CD4-positive, alpha-beta T cell treated with Interleukin-15 for 1 hour (primary cell): ENCODE measurements at regions not wholly inside any gene's neighbourhood (a gene's known extent, or its start where the extent isn't known, plus 50 kb on each side); places are given as distances from the start of the nearest gene placed in this dataset.

Experiments
- DNase-seq: peaks from one replicate; pipeline ENCODE4 v3.0.0-alpha.2; 2020

DNA sequence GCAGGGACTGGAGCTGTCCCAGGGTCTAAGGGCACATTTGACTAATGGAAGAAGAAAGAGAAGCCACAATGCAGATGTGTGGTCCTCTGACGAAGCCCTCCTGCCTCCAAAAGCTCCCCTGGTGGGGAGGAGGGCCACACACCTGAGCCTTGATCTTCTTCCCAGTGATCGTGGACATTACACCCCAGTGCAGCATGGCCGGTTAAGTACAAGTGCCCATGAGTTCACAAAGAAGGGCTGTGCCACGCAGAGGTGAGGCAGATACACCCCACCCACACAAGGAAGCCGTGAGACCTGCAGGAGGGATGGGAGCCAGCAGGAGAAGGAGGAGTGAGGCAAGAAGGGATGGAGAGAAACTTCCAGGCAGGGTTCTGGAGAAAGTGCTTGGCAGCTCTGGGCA lies 199.0 kb upstream of the MVB12B start:
- no peak for DNase-seq

DNA sequence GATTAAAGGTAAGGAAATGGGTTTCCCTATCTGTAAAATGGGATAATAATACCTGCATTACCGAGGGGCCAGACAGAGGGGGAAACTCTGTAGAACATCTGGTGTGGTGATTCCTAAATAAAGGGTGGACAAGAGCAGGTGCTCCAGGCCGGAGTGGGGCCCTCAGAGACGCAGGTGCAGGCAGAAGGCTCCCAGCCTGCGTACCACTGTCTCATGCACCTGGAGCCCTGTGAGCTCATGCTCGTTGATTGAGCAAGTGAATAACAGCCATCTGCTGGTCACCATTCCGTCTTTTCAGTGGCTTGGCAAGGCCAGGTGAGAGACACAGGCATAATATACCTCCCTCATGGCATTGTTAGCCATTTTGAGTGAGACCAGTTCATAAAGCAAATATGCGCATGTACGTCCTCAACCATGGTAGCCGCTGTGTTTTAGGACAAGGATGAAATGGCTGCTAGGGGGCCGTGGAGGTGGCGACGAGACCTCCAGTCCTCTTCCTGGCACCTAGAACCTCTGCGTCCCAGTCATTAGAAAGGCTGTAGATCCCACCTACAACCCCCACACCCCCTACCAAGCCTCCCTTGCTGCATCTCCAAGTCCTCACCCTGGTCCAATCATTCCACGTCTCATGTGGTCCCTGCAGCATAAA lies 198.0 kb upstream of the MVB12B start:
- no peak for DNase-seq

DNA sequence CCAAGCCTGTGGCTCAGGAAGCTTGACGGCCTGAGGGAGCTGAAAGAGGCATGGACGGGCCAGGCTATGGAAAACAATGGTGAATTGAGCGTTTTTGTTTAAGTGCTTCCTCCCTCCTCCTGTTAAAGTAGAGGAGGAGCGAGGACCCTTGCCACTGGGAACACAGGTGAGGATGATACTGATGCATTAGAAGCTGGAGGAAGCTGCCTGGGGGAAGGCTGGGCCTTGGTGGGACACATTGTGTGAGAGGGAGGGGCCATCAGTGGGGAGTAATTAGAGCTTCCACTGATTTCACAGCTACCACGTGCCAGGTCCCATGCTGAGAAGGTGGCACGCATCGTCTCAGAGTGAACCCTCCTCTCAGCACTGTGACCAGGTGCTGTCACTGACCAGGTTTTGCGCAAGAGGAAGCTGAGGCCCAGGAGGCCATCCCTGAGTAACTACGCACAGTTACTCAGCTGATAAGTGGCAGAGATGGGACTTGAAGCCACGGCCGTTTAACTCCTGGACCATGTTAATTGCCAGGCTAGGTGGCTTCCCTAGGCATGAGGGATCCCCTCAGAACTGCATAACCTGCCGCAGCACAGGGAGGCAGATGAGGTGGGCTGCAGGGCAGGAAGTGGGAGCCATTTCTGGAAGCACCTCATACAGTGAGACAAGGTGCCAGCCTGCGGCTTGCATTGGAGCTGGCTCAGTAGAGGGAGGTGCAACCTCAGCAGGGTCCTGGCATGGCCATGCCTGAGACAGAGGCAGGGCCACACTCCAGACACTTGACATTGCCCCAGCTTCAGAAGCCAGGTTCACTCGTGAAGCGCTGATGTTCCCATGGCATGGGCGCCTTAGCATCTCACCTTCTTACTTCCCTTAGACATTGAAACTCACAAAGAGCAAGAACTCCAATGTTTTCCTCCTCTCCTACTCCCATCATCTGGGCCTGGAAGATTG lies 195.3 kb upstream of the MVB12B start:
- no peak for DNase-seq

DNA sequence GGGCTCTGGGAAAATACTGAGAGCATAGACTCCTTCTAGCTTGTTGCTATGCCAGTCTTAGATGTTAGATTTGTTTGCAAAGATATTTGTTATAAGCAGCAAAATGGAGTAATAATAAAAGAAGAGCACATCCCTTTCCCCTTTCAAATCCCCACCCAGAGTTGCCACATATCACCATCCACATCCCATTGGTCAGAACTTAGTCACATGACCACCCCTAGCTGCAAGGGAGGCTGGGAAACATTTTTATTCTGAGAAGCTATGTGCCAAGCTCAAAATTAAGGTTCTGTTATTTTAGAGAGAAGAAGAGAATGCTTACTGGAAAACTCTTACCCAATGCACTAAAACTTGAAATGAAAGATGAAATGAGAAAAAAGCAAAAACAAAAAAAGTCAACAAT lies 193.9 kb upstream of the MVB12B start:
- DNase-seq: no peak

DNA sequence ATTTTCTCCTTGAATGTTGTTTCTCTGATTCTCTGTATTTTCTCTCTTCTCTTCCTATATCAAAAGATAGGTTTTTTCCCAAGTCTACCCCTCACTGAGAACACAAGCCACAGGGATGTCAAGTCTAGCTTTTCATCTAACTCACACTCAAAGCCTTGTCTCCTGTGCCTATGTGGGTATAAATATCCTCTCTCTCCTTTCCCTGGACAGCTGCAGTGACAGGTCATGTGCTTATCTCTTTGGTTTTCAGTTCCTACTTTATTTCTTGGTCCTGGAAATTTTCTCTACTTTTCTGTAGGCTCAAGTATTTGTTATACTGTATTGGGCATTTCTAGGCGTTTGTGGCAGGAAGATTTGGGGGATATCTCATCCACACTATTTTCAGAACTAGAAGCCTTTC lies 182.4 kb upstream of the MVB12B start:
- no peak for DNase-seq

DNA sequence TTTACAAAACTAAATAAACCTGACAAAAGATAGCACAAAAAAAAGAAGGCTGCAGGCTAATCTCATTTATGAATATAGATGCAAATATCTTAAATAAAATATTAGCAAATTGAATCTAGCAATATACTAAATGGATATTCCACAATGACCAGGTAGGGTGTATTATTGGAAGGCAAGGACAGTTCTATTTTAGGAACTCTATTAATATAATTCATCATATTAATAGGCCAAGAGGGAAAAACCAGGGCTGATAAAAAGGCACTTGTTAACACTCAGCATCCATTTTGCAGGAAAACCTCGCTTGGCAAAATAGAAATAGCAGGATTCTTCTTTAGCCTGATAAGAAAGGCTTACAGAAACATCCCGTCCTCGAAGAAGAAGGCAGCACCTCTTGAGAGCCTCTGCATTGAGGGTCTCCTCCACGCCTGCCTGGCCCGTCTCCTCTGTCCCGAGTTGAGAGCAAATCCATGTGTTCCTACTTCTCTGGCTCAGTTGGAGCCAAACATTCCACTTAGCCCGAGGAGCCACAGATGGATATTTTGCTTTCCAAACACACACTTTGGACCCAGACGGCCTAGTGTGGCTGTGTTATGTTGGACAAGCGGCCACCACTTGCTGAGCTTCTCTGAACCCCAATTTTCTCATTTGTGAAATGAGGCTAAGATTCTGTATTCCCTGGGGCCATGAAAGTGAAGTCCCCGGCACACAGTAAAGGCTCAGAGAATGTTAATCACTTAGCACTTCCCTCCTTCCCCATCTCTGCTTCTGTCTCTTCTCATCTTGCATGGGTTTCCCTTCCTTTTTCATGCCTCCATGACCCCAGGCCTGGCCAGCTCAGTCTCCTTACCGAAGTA lies 181.8 kb upstream of the MVB12B start:
- DNase-seq: no peak

DNA sequence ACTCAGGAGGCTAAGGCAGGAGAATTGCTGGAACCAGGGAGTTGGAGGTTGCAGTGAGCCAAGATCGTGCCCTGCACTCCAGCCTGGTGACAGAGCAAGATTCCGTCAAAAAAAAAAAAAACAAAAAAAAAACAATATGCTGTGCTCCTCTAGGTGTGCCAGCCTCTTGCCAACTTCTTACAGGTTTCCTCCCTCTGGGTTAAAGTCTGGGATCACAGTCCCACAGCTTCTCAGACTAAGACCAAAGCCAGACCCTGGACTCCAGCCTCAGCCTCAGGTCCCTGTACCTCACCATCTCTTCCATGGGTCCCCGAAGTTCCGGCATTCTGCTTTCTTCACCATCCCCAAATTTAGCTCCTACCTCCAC lies 180.8 kb upstream of the MVB12B start:
- DNase-seq: no peak

DNA sequence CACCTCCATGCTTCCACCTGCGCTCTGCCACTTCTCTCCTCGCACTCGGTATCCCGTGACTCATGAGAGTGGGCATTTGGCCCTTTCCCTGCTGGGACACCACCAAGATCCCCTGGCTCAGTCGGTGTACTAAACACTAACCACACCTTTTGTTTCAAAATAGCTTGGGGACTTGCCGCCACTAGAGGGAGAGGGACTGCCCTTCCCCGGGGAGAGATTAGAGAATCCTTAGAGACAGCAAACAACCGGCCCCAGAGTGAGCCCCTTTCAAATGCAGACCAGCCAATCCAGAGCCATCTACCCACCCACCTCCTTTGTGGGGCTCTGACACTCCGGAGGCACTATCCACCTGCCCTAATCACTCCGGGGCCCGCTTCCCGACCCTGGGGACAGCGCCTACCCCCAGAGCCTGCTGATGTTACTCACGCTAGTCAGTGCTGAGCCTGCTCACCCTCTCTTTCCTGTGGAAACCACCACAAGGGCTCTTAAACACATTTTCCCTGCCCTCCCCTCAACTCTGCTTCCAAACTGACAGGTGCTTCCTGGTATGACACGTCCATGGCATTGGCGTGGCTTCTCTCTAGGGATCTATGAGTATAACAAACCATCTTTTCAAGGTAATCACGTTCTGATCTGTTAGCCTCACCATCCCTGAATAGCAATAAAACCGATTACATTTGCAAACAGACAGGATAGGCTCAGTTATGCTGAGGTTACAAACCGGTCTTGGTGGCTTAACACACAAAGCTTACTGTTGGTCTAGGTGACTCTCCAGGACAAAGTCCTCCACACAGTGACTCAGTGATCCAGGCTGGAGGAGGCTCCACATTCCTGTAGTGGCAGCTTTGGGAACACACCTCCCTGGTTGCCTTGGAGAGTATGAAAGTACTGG lies 180.1 kb upstream of the MVB12B start:
- DNase-seq: no peak

DNA sequence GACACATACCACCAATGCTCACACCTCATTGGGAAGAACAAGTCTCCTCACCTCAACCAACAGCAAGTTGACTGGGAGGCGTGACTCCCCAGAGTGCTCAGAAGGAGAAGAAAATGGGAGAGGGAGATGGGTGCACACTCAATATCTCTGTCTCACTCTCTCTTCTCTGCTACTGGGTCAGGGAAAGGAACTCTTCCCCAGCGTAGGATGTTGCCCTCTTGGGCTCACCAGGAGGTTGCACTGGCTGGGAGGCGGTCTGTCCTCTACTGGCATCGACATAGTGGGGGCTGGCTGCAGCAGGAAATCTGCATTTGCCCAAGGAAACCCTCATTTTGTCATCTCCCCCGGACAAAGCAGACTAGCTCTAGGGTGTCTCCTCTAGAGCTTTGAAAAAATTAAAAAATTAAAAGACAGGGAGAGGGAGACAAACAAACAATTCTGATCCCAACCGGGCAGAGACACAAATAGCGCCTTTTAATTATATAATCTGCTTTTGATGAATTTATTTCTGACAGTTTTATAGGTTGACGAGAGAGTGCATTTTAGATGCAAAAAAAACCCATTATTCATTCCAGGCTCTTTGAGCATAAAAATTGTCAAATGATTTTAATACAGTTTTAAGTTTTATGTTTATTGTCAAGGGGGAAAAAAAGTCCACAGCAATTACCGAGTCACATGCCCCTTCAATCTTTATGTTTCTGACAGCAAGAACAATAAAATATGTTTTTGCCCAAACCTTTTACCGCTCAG lies 179.3 kb upstream of the MVB12B start:
- DNase-seq: no peak

DNA sequence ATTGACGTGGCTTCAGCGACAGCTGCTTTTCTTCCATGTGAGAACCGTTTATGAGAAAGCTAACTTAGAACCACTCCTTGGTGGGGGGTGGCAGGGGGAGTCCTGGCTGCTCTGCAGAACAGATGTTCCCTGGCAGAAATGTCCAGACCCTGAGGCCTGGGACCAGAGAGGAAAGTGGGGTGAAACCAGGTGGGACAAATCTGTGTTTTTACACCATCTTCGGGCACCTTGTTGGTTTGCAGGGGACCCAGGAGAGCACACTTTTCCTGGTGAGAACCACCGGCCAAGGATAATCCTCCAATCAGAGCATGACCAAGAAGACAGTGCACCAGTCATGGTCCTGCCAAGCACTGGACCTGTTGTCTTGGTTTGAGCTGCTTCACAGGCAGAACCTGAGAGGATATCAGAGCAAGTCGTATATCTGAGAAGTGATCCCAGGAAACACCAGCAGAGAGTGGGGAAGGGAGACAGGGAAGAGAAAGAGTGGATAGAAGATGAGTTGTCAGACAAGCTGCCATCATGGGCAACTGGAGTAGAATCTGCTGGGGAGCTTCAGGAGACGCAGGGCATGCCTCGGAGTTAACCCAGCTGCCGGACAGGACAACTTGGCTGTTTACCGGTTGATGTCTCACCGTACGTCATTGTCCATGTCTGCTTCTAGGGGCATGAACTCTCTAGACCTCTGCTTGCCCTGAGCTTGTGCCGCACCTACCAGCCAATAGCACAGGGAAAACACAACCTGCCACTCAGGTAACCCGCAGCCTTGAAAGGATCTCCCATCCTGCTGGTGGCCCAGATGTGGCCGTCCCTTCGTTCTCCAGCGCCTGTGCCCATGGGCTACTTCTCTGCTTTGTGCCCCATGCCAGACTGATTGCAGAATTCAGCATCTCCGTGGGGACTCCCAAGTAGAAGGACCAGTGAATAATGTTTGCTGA lies 178.4 kb upstream of the MVB12B start:
- no peak for DNase-seq

DNA sequence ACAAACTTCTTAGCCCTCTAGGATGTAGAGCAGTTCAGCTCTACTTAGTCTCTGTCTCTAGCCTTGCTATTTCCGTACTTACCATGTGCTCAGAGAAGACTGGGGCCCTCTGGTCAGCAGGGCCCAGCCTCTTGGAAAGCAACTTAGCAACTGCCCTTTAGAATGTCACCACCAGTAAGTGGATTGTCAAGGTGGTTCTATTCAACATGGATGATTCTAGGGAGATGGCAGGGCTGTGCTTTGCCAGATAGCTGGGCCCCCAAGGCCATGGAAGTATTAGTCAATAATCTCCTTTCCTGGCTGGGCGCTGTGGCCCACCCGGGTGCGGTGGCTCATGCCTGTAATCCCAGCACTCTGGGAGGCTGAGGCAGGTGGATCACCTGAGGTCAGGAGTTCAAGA lies 177.6 kb upstream of the MVB12B start:
- DNase-seq: no peak

DNA sequence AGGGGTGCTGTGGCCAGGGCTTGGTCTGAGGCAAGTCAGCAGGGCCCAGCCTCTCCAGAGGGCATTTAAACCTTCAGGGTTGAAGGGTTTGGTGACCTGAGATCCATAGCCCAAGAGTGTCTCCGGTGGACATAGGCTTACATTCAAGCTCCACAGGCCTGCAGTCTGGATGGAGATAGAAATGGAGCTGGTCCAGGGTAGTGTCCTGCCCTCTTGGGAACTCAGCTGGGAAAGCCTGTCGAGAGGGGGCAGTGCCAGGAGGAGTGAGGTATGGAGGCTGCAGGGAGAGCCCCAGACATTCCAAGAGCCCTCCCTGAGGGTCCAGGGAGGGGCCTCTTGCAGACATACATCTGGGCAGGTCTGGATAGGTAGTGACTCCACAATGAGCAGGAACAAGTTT lies 177.0 kb upstream of the MVB12B start:
- DNase-seq: no peak

DNA sequence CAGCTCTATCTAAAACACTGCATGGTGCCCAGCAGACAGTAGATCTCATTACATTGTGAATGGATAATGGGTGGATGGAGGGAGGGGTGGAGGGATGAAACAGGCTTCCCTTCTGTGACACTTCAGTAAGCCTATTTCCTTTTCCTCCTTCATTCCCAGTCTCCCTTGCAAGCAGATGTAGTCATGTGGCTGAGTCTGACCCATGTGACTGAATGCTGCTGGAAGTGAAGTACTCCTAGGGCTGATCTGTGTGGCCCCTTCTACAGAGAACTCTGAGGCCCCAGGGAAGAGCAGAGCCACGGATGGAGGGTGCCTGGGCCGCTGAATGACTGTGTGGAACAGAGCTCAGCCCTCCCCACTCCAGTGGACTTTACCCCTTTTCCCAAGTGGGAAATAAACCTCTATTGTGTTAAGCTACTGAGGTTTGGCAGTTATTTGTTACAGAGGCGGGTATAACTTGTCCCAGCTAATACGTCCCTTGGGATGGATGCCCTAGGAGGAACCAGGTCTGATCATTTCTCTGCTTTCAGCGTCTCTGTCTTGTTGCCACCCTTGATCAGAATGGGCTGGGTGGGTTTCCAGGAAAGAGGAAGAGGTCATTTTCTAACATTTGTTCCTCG lies 176.1 kb upstream of the MVB12B start:
- no peak for DNase-seq

DNA sequence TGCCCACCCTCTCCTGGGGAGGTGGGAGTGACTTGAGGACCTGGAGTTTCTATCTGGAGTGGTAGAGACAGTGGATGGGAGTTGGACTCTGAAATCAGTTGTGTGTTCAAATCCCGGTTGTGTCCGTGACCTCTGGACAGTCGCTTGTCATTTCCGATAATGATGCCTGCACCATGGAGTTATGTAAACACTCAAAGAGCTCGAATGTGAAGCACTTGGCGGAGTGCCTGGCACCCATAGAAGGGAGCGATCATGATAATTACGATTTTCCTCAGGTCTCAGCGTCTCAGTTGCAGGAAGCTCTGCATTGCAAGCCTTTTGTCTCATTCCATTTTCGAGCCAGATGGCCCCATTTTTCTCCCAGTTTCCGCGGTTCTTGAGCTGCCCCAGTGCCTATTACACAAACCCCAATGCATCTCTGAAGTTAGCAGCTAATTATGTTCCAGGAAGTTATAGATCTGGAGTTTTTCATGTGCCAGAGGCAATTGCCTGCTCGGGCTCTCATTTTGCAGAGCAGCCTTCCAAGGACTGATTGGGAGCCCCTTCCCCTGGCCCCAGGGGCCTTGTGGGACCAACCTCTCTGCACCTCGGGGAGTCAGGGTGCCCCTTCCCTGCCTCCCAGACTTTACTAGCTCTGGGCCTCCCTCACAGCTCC lies 175.5 kb upstream of the MVB12B start:
- DNase-seq: no peak

DNA sequence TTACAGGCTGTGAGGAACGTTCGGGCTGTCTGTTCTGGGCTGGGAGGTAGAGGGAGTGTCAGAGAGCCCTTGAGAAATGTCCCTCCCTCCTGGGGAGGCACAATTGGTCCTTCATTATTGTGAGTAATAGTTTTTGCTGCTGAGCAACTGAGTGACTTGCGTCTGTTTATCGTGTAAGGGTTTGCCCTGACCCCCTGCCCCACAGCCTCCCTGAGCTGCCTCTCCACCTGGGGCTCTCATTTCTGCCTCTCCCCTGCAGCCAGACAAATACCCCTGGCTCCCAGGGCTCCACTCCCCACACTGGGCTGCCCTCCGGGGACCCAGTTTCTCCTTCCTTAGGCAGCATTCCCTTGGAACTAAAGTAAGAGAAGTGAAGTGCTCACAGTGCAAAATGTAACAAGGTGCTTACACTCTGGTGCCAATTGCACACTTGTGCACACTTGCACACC lies 174.9 kb upstream of the MVB12B start:
- DNase-seq: no peak

DNA sequence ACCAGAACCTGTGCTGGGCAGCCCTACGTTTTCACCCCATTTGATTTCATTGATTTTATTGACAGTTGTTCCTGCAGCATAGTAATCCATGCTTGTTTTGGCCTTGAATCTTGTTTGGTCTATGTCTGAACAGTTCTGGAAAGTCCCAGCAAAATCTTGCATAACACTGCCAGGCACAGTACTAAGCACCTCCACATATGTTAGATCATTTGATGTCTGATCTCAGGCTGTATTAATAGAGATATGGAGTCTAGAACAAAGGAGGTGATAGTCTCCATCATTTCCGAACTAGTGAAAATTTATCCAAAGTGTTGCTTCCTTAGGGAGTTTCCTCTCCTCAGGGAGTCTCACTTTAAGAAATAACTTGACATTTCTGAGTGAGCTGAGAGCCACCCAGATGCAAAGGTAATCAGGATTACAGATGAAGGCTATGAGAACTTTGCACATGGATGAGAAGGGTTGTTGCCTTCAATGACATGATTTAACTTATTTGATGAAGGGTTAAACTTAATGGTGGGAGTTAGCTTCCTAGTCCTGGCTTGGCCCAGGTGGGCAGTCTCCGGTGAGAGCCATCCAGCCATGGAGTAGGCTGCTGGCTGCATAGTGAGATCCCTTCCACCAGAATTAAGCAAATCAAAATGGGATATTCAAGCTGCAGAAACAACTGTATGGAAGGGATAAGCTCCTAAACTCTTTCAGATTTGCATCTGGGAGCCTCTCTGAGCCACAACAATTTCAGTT lies 173.8 kb upstream of the MVB12B start:
- DNase-seq: no peak

DNA sequence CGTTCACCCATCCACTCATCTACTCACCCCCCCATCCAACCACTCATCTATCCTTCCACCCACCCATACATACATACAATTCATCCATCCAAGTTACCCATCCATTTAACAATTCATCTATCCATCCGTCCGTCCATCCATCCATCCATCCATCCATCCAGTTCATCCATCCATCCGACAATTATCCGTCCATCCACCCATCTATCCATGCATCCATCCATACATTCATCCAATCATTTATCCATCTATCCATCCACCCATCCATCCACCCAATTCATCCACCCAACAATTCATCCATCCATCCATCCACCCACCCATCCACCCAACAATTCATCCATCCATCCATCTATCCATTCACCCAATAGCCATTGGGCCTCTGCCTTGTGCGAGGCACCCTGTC lies 173.2 kb upstream of the MVB12B start:
- no peak for DNase-seq

DNA sequence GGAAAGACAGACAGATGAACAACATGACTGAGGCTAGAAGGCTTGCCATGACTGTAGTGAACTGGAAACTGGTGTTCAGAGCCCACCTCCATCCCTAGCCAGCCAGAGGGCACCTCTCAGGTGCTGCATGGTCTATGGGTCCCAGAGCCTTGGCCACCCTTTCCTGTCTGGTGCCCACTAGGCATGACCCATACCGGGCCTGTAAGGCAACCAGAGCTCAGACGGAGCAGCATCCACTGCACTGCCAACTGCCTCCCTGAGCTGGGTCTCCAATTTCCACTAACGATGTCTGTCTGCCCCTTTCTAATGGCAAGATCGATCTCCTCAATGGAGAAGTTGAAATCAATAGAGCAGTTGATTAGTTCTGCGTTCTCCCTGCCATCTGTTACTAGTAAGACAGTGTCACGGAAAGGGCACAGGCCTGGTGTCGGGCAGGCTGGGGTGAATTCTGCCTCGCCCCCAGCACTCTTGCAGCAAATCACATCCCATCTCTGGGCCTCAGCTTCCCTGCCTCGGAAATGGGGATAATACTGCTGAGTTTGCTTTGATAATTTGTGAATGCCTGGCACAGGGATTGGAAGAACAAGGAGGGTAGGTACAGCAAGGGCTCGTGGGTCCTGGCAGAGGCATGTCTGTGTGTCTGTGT lies 172.3 kb upstream of the MVB12B start:
- no peak for DNase-seq
